Caco-2 (cell line): ENCODE measurements at regions not wholly inside any gene's neighbourhood (a gene's known extent, or its start where the extent isn't known, plus 50 kb on each side); places are given as distances from the start of the nearest gene placed in this dataset.

ENCODE experiments used
- BruUV-seq: library from RNA; stranded (reverse); fragments of 400-500 nt; replicated peaks from 2 replicates; lab custom pipeline; 2021; lab: Mats Ljungman, UMichigan
- CTCF ChIA-PET: fragments of 300-600 bp; sonication (Branson Sonifier 250); formaldehyde crosslinking; loops from one replicate; lab custom pipeline; 2022; ENCODE audit warnings: antibody characterized with exemption; lab: Charles Lee
- POLR2A ChIA-PET: fragments of 300-600 bp; sonication (Branson Sonifier 250); formaldehyde crosslinking; loops from one replicate; lab custom pipeline; 2022; ENCODE audit warnings: antibody characterized with exemption; lab: Charles Lee
- DNase-seq, 2 experiments: peaks; one replicate each; pipeline versions ENCODE4 v3.0.0 to v3.0.0-alpha.2; 2020 to 2022
- H3K27me3 ChIP-seq: replicated peaks from 2 replicates; pipeline ENCODE4 v1.6.0; 2011; ENCODE audit warnings: low read length; ENCODE audit not compliant: control insufficient read depth, insufficient read depth
- H3K36me3 ChIP-seq: 2 replicates; pipeline ENCODE4 v1.5.1; 2011; ENCODE audit warnings: low read length; ENCODE audit not compliant: control insufficient read depth, insufficient read depth
- H3K4me1 ChIP-seq: fragments of 250-450 bp; sonication (Bioruptor Pico); 2 replicates; pipeline ENCODE4 v1.5.1; 2020; ENCODE audit warnings: mild to moderate bottlenecking
- H3K4me3 ChIP-seq: 2 replicates; pipeline ENCODE4 v1.5.1; 2011; ENCODE audit warnings: low read depth, mild to moderate bottlenecking, control low read depth, low read length
- H3K9me3 ChIP-seq: fragments of 250-450 bp; sonication (Bioruptor Pico); 2 replicates; pipeline ENCODE4 v1.5.1; 2020; ENCODE audit warnings: mild to moderate bottlenecking, moderate library complexity
- H3K27ac Mint-ChIP-seq: one replicate; pipeline ENCODE4 v1.8.0; 2022; ENCODE audit warnings: mixed read lengths; ENCODE audit not compliant: unreplicated experiment
- H3K27me3 Mint-ChIP-seq: one replicate; pipeline ENCODE4 v1.8.0; 2022; ENCODE audit warnings: mixed read lengths; ENCODE audit not compliant: insufficient read depth, unreplicated experiment
- H3K36me3 Mint-ChIP-seq: one replicate; pipeline ENCODE4 v1.8.0; 2022; ENCODE audit warnings: mild to moderate bottlenecking, mixed read lengths; ENCODE audit not compliant: insufficient read depth, unreplicated experiment
- H3K4me1 Mint-ChIP-seq: one replicate; pipeline ENCODE4 v1.8.0; 2022; ENCODE audit warnings: low read depth, mixed read lengths; ENCODE audit not compliant: unreplicated experiment
- H3K4me3 Mint-ChIP-seq: one replicate; pipeline ENCODE4 v1.8.0; 2022; ENCODE audit warnings: mild to moderate bottlenecking, moderate library complexity, mixed read lengths; ENCODE audit not compliant: unreplicated experiment
- H3K9me3 Mint-ChIP-seq: one replicate; pipeline ENCODE4 v1.8.0; 2022; ENCODE audit warnings: mixed read lengths; ENCODE audit not compliant: unreplicated experiment
- intact Hi-C: fragments of 100-400 bp; cut with micrococcal nuclease; formaldehyde crosslinking; loops from one replicate; pipeline ENCODE4 v1.10.0; 2022; ENCODE audit not compliant: unreplicated experiment
- TF ChIP-seq, protein P1 (sequence below), 2 experiments: fragments of 200-600 bp in 1 of 2; IDR thresholded peaks; 1 replicate in 1 of 2; 2 replicates in 1 of 2; pipeline versions ENCODE4 v1.5.1 to v1.8.0; 2011 to 2022; ENCODE audit warnings: antibody characterized with exemption in 1 of 2, control low read depth in 1 of 2, inconsistent platforms in 1 of 2, low read depth in 1 of 2, low read length in 1 of 2, mild to moderate bottlenecking in 1 of 2, moderate library complexity in 1 of 2; ENCODE audit not compliant: insufficient read depth in 1 of 2, severe bottlenecking in 1 of 2, unreplicated experiment in 1 of 2

DNA sequence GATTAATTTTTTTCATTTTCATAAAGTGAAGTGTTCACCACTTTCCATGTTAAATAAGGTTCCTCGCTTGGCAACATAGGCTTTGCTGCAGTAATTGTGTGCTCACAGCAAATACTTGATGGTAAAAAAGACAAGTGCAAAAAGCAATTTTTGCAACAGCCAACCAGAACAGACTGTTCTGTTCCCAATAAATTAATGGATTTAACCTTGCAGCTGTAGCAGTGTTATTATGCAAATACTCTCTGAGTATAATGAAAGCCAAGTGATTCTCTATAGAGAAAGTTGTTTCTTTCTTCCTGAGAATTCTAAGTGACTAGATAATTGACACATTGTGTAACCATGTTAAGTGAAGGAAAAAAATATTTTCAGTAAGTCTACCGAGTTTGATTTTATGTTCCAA lies 183.7 kb upstream of the NAALADL2 start:
- CTCF ChIA-PET, result no interaction called here
- Mint-ChIP-seq H3K4me3 (no peak overlapping the region), H3K4me1 (no peaks in the 10 kb centered on the region), H3K9me3 (no peaks in the 10 kb centered on the region), H3K27ac (no peak overlapping the region), H3K27me3 (no peaks in the 10 kb centered on the region), H3K36me3 (no peaks in the 10 kb centered on the region)
- Histone ChIP-seq H3K27me3 (no peaks in the 10 kb centered on the region), H3K36me3 (no peaks in the 10 kb centered on the region), H3K4me1 (no peaks in the 10 kb centered on the region), H3K9me3 (no peaks in the 10 kb centered on the region), H3K4me3 (no peak overlapping the region)
- TF ChIP-seq, protein P1, sequence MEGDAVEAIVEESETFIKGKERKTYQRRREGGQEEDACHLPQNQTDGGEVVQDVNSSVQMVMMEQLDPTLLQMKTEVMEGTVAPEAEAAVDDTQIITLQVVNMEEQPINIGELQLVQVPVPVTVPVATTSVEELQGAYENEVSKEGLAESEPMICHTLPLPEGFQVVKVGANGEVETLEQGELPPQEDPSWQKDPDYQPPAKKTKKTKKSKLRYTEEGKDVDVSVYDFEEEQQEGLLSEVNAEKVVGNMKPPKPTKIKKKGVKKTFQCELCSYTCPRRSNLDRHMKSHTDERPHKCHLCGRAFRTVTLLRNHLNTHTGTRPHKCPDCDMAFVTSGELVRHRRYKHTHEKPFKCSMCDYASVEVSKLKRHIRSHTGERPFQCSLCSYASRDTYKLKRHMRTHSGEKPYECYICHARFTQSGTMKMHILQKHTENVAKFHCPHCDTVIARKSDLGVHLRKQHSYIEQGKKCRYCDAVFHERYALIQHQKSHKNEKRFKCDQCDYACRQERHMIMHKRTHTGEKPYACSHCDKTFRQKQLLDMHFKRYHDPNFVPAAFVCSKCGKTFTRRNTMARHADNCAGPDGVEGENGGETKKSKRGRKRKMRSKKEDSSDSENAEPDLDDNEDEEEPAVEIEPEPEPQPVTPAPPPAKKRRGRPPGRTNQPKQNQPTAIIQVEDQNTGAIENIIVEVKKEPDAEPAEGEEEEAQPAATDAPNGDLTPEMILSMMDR (IDR thresholded peaks at IDR 0.05; ENCODE audit: insufficient read depth in 1 of 2, low read depth in 1 of 2, low read length in 1 of 2, severe bottlenecking in 1 of 2, unreplicated experiment in 1 of 2), result no peak
- DNase-seq, result no peak
- intact Hi-C loops, result no loop called here
- no TSS peak for BruUV-seq
- POLR2A ChIA-PET, result no interaction called here

DNA sequence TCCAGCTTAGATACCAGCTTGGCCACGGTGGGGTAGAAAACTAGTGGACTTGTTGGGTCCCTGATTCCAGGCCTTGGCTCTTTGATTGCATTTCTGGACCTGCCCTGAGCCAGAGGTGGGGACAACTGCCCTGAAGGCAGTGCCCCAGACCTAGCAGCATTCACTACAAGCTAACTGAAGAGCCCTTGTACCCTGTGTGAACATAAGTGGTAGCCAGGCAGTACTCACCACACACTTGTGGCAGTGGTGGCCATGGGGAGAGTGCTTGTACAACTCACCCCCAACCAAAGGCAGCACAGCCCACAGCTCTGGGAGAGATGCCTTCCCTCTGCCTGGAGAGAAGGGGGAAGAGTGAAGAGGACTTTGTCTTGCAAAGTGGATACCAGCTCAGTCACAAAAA lies 177.3 kb upstream of the NAALADL2 start:
- TF ChIP-seq, protein P1 (IDR thresholded peaks at IDR 0.05; ENCODE audit: insufficient read depth in 1 of 2, low read depth in 1 of 2, low read length in 1 of 2, severe bottlenecking in 1 of 2, unreplicated experiment in 1 of 2), result no peak
- Mint-ChIP-seq H3K4me3 (no peak overlapping the region), H3K4me1 (no peaks in the 10 kb centered on the region), H3K27ac (no peak overlapping the region), H3K9me3 (no peaks in the 10 kb centered on the region), H3K36me3 (no peaks in the 10 kb centered on the region), H3K27me3 (no peaks in the 10 kb centered on the region)
- ChIA-PET CTCF (no interaction called here), POLR2A (no interaction called here)
- no peak for DNase-seq
- no TSS peak for BruUV-seq
- intact Hi-C loops, result no loop called here
- no peaks in the 10 kb centered on the region for H3K9me3 ChIP-seq
- H3K27me3 ChIP-seq, result no peaks in the 10 kb centered on the region
- no peak overlapping the region for H3K4me3 ChIP-seq
- H3K4me1 ChIP-seq, result no peaks in the 10 kb centered on the region
- H3K36me3 ChIP-seq, result no peaks in the 10 kb centered on the region

DNA sequence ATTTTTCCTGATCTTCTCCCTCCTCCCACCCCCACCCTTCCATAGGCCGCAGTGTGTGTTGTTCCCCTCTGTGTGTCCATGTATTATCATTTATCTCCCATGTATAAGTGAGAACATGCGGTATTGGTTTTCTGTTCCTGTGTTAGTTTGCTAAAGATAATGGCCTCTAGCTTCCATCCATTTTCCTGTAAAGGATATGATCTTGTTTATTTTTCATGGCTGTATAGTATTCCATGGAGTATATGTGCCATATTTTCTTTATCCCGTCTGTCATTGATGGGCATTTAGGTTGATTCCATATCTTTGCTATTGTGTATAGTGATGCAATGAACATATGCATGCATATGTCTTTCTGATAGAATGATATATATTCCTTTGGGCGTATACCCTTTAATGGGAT lies 173.3 kb upstream of the NAALADL2 start:
- POLR2A ChIA-PET, result no interaction called here
- BruUV-seq, result no TSS peak

More for the DNA sequence above, 173.3 kb upstream of the NAALADL2 start:
- H3K9me3 Mint-ChIP-seq, result no peaks in the 10 kb centered on the region
- no peaks in the 10 kb centered on the region for H3K4me1 Mint-ChIP-seq
- no peak overlapping the region for H3K27ac Mint-ChIP-seq
- TF ChIP-seq, protein P1 (IDR thresholded peaks at IDR 0.05; ENCODE audit: insufficient read depth in 1 of 2, low read depth in 1 of 2, low read length in 1 of 2, severe bottlenecking in 1 of 2, unreplicated experiment in 1 of 2), result no peak
- H3K4me1 ChIP-seq, result no peaks in the 10 kb centered on the region
- DNase-seq, result no peak
- H3K27me3 Mint-ChIP-seq, result no peaks in the 10 kb centered on the region
- no peak overlapping the region for H3K4me3 ChIP-seq
- H3K4me3 Mint-ChIP-seq, result no peak overlapping the region
- H3K9me3 ChIP-seq, result no peaks in the 10 kb centered on the region
- H3K36me3 Mint-ChIP-seq, result no peaks in the 10 kb centered on the region
- H3K27me3 ChIP-seq, result no peaks in the 10 kb centered on the region
- CTCF ChIA-PET, result no interaction called here
- no peaks in the 10 kb centered on the region for H3K36me3 ChIP-seq
- intact Hi-C loops, result no loop called here
